Mesenchymal stem cell (in vitro differentiated cells and primary cell): ENCODE measurements at regions not wholly inside any gene's neighbourhood (a gene's known extent, or its start where the extent isn't known, plus 50 kb on each side); places are given as distances from the start of the nearest gene placed in this dataset.
"Not testable (repeated sequence)": the region's sequence is repeated elsewhere in the genome, so short reads cannot be mapped to it uniquely, and the experiment has no call there.

Source experiments
- DNase-seq: peaks from one replicate; pipeline ENCODE4 v3.0.0-alpha.2; 2013
- H2AFZ ChIP-seq: one replicate; pipeline ENCODE4 v1.6.1; 2013; ENCODE audit warnings: low read depth, mild to moderate bottlenecking, control low read depth, inconsistent platforms, low read length, moderate library complexity
- H2AK5ac ChIP-seq: 2 replicates; pipeline ENCODE4 v1.6.1; 2013; ENCODE audit warnings: low read length, moderate library complexity, mild to moderate bottlenecking, inconsistent platforms; ENCODE audit not compliant: severe bottlenecking
- H2BK120ac ChIP-seq: one replicate; pipeline ENCODE4 v1.6.1; 2013; ENCODE audit warnings: low read depth, mild to moderate bottlenecking, inconsistent platforms, low read length, moderate library complexity
- H2BK12ac ChIP-seq, 2 experiments: one replicate each; pipeline ENCODE4 v1.6.1; 2013; ENCODE audit warnings: inconsistent platforms in 2 of 2, low read length in 2 of 2, mild to moderate bottlenecking in 2 of 2, moderate library complexity in 2 of 2, control low read depth in 1 of 2
- H2BK15ac ChIP-seq: one replicate; pipeline ENCODE4 v1.6.1; 2013; ENCODE audit warnings: mild to moderate bottlenecking, low read depth, inconsistent platforms; ENCODE audit not compliant: poor library complexity, severe bottlenecking
- H2BK5ac ChIP-seq: 2 replicates; pipeline ENCODE4 v1.6.1; 2013; ENCODE audit warnings: low read depth, mild to moderate bottlenecking, low read length, control low read depth, inconsistent platforms; ENCODE audit not compliant: poor library complexity, severe bottlenecking
- H3K14ac ChIP-seq, 2 experiments: one replicate each; pipeline ENCODE4 v1.6.1; 2013; ENCODE audit warnings: inconsistent platforms in 2 of 2, low read length in 2 of 2, control low read depth in 1 of 2, mild to moderate bottlenecking in 1 of 2, moderate library complexity in 1 of 2
- H3K18ac ChIP-seq, 2 experiments: one replicate each; pipeline ENCODE4 v1.6.1; 2013; ENCODE audit warnings: inconsistent platforms in 2 of 2, low read length in 2 of 2, control low read depth in 1 of 2, low read depth in 1 of 2, mild to moderate bottlenecking in 1 of 2
- H3K23ac ChIP-seq, 2 experiments: one replicate each; pipeline ENCODE4 v1.6.1; 2013; ENCODE audit warnings: inconsistent platforms in 2 of 2, low read length in 2 of 2, mild to moderate bottlenecking in 2 of 2, moderate library complexity in 2 of 2, control low read depth in 1 of 2
- H3K27ac ChIP-seq: 2 replicates; pipeline ENCODE4 v1.5.1; 2013; ENCODE audit warnings: mild to moderate bottlenecking, moderate library complexity, low read length, control low read depth, inconsistent platforms; ENCODE audit not compliant: poor library complexity, severe bottlenecking
- H3K27me3 ChIP-seq, 2 experiments: 2 replicates each; pipeline versions ENCODE4 v1.6.1 to v1.7.0; 2013; ENCODE audit warnings: low read length in 2 of 2, mild to moderate bottlenecking in 2 of 2, moderate library complexity in 2 of 2, control low read depth in 1 of 2, inconsistent platforms in 1 of 2; ENCODE audit not compliant: control insufficient read depth in 1 of 2, insufficient read depth in 1 of 2
- H3K36me3 ChIP-seq, 2 experiments: 2 replicates each; pipeline versions ENCODE4 v1.6.1 to v1.7.0; 2013; ENCODE audit warnings: low read length in 2 of 2, control low read depth in 1 of 2, inconsistent platforms in 1 of 2, low read depth in 1 of 2, mild to moderate bottlenecking in 1 of 2; ENCODE audit not compliant: insufficient read depth in 2 of 2, control insufficient read depth in 1 of 2
- H3K4ac ChIP-seq, 2 experiments: one replicate each; pipeline ENCODE4 v1.6.1; 2013; ENCODE audit warnings: inconsistent platforms in 2 of 2, low read length in 2 of 2, mild to moderate bottlenecking in 2 of 2, moderate library complexity in 2 of 2, control low read depth in 1 of 2, low read depth in 1 of 2
- H3K4me1 ChIP-seq: 2 replicates; pipeline ENCODE4 v1.6.1; 2013; ENCODE audit warnings: low read depth, low read length, control low read depth; ENCODE audit not compliant: control insufficient read depth, insufficient read depth
- H3K4me2 ChIP-seq: 2 replicates; pipeline ENCODE4 v1.6.1; 2013; ENCODE audit warnings: low read length, mild to moderate bottlenecking, inconsistent platforms; ENCODE audit not compliant: poor library complexity, severe bottlenecking
- H3K4me3 ChIP-seq, 2 experiments: 2 replicates each; pipeline versions ENCODE4 v1.5.1 to v1.7.0; 2013; ENCODE audit warnings: low read length in 2 of 2, mild to moderate bottlenecking in 2 of 2, control low read depth in 1 of 2, low read depth in 1 of 2; ENCODE audit not compliant: insufficient read depth in 1 of 2
- H3K79me1 ChIP-seq: replicated peaks from 2 replicates; pipeline ENCODE4 v1.6.1; 2013; ENCODE audit warnings: mild to moderate bottlenecking, control low read depth, low read length, inconsistent platforms; ENCODE audit not compliant: poor library complexity, severe bottlenecking
- H3K9ac ChIP-seq: 2 replicates; pipeline ENCODE4 v1.7.0; 2013; ENCODE audit warnings: mild to moderate bottlenecking, low read length, moderate library complexity
- H3K9me3 ChIP-seq: 2 replicates; pipeline ENCODE4 v1.7.0; 2013; ENCODE audit warnings: mild to moderate bottlenecking, low read length; ENCODE audit not compliant: control insufficient read depth
- H4K8ac ChIP-seq: one replicate; pipeline ENCODE4 v1.6.1; 2013; ENCODE audit warnings: inconsistent platforms, mild to moderate bottlenecking, low read length, moderate library complexity
- H4K91ac ChIP-seq: one replicate; pipeline ENCODE4 v1.6.1; 2013; ENCODE audit warnings: mild to moderate bottlenecking, low read length, inconsistent platforms
- WGBS: methylation state at CpG from one replicate; pipeline ENCODE4 v1.1.7; 2013; ENCODE audit warnings: mixed read lengths; 5-methylcytosine and 5-hydroxymethylcytosine counted together

GRCh38 chr2:212882626-212883025, 268.8 kb downstream of the IKZF2 start:
- Histone ChIP-seq H3K4me3 (no peak overlapping the region), H4K91ac (no peak overlapping the region), H3K23ac (no peak overlapping the region), H4K8ac (no peak overlapping the region), H3K9ac (no peak overlapping the region), H3K36me3 (no peaks in the 10 kb centered on the region), H3K4me1 (no peaks in the 10 kb centered on the region), H2BK12ac (no peak overlapping the region), H2AFZ (no peak overlapping the region), H3K79me1 (no peaks in the 10 kb centered on the region), H3K9me3 (peaks cover 15% of the 10 kb centered on the region), H3K18ac (no peak overlapping the region), H2AK5ac (no peak overlapping the region), H2BK120ac (no peak overlapping the region), H3K14ac (no peak overlapping the region), H3K4ac (no peak overlapping the region), H2BK5ac (no peak overlapping the region), H3K27ac (no peak overlapping the region), H3K27me3 (no peaks in the 10 kb centered on the region), H3K4me2 (no peak overlapping the region), H2BK15ac (no peak overlapping the region)
- no peak for DNase-seq
- WGBS, result 83% methylated on average over 1 of the region's 2 CpGs

- not testable (repeated sequence) for H2BK5ac ChIP-seq, H3K36me3 ChIP-seq, H3K4me2 ChIP-seq, H4K8ac ChIP-seq, H3K27ac ChIP-seq, H2AK5ac ChIP-seq, H4K91ac ChIP-seq, H3K18ac ChIP-seq, H3K27me3 ChIP-seq, H3K4ac ChIP-seq, H3K79me1 ChIP-seq, H2BK120ac ChIP-seq, H3K23ac ChIP-seq, DNase-seq, H3K4me3 ChIP-seq, H2BK15ac ChIP-seq, H3K14ac ChIP-seq, H2BK12ac ChIP-seq, H3K4me1 ChIP-seq, H3K9ac ChIP-seq, H2AFZ ChIP-seq
- peaks cover 17% of the 10 kb centered on the region for H3K9me3 ChIP-seq
- 89% methylated on average over 5 of the region's 6 CpGs for WGBS
Measured at GRCh38 chr2:212876556-212876955, 274.9 kb downstream of the IKZF2 start.

- H3K79me1 ChIP-seq, H4K8ac ChIP-seq, H3K4me1 ChIP-seq, H2BK120ac ChIP-seq, H3K36me3 ChIP-seq, H3K27ac ChIP-seq, H2AK5ac ChIP-seq, H3K27me3 ChIP-seq, H3K9ac ChIP-seq, H2BK15ac ChIP-seq, H2BK12ac ChIP-seq, H2AFZ ChIP-seq, H3K4me2 ChIP-seq, H3K23ac ChIP-seq, H4K91ac ChIP-seq, H2BK5ac ChIP-seq, DNase-seq, H3K18ac ChIP-seq, H3K4me3 ChIP-seq, H3K4ac ChIP-seq, H3K14ac ChIP-seq: not testable (repeated sequence)
- peaks cover 17% of the 10 kb centered on the region for H3K9me3 ChIP-seq
- WGBS, result 49% methylated on average over 5 of the region's 5 CpGs
Measured at GRCh38 chr2:212875950-212876349, 275.5 kb downstream of the IKZF2 start.

DNA sequence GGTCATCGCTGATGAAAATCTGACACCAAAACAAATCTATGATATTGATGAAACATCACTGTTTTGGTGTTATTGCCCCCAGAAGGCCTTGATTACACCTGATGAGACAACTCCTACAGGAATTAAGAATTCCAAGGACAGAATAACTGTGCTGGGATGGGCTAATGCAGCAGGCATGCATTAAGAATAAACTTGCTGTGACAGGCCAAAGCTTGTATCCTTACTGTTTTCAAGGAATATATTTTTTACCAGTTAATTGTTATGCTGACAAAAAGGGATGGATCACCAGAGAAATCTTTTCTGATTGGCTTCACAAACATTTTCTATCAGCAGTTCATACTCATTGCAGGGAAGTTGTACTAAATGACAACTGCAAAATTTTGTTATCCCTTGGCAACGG, 278.2 kb downstream of the IKZF2 start:
- Histone ChIP-seq H2BK15ac (no peak overlapping the region), H2BK5ac (no peak overlapping the region), H3K9me3 (peaks cover 23% of the 10 kb centered on the region), H3K4me1 (no peaks in the 10 kb centered on the region), H2BK120ac (no peak overlapping the region), H3K4ac (no peak overlapping the region), H3K9ac (no peak overlapping the region), H3K14ac (no peak overlapping the region), H3K4me3 (no peak overlapping the region), H3K27ac (no peak overlapping the region), H2AK5ac (no peak overlapping the region), H3K4me2 (no peak overlapping the region), H2AFZ (no peak overlapping the region), H4K8ac (no peak overlapping the region), H4K91ac (no peak overlapping the region), H3K23ac (no peak overlapping the region), H3K27me3 (no peaks in the 10 kb centered on the region), H3K79me1 (no peaks in the 10 kb centered on the region), H2BK12ac (no peak overlapping the region), H3K18ac (no peak overlapping the region), H3K36me3 (no peaks in the 10 kb centered on the region)
- WGBS, result 50% methylated on average over 1 of the region's 2 CpGs
- no peak for DNase-seq
